ENCODE measurements at regions not wholly inside any gene's neighbourhood (a gene's known extent, or its start where the extent isn't known, plus 50 kb on each side); places are given as distances from the start of the nearest gene placed in this dataset.

- no peak for DNase-seq (ENCODE audit: low read depth in 4 of 6, low spot score in 6 of 6)
- H3K9me3 ChIP-seq (ENCODE audit: control insufficient read depth, insufficient read depth, low read length): no peaks in the 10 kb centered on the region
- no peak overlapping the region for H3K27ac ChIP-seq (ENCODE audit: low read depth, low read length)
- H3K4me3 ChIP-seq (ENCODE audit: low read depth, low read length): no peak overlapping the region
- H3K36me3 ChIP-seq (ENCODE audit: control insufficient read depth, insufficient read depth, low read length): no peaks in the 10 kb centered on the region
- H3K27me3 ChIP-seq (ENCODE audit: control insufficient read depth, insufficient read depth, low read length): no peaks in the 10 kb centered on the region
- WGBS (ENCODE audit: insufficient coverage): no CpG with 5 or more reads among the region's 2 CpGs
- no peaks in the 10 kb centered on the region for H3K4me1 ChIP-seq (ENCODE audit: control insufficient read depth, insufficient read depth, low read length)
Measured at GRCh38 chr12:127712561-127712960, 554.4 kb upstream of the TMEM132C start.

GRCh38 chr12:127716166-127716565 lies 550.8 kb upstream of the TMEM132C start:
- H3K27me3 ChIP-seq (ENCODE audit: control insufficient read depth, insufficient read depth, low read length): no peaks in the 10 kb centered on the region
- DNase-seq (ENCODE audit: low read depth in 4 of 6, low spot score in 6 of 6): no peak
- no peak overlapping the region for H3K4me3 ChIP-seq (ENCODE audit: low read depth, low read length)
- no peak overlapping the region for H3K27ac ChIP-seq (ENCODE audit: low read depth, low read length)
- no peaks in the 10 kb centered on the region for H3K9me3 ChIP-seq (ENCODE audit: control insufficient read depth, insufficient read depth, low read length)
- no CpG with 5 or more reads among the region's 2 CpGs for WGBS (ENCODE audit: insufficient coverage)
- no peaks in the 10 kb centered on the region for H3K36me3 ChIP-seq (ENCODE audit: control insufficient read depth, insufficient read depth, low read length)
- H3K4me1 ChIP-seq (ENCODE audit: control insufficient read depth, insufficient read depth, low read length): no peaks in the 10 kb centered on the region

GRCh38 chr12:127717278-127717677 lies 549.7 kb upstream of the TMEM132C start:
- Histone ChIP-seq H3K36me3 (ENCODE audit: control insufficient read depth, insufficient read depth, low read length) (no peaks in the 10 kb centered on the region), H3K4me1 (ENCODE audit: control insufficient read depth, insufficient read depth, low read length) (no peaks in the 10 kb centered on the region), H3K27ac (ENCODE audit: low read depth, low read length) (no peak overlapping the region), H3K9me3 (ENCODE audit: control insufficient read depth, insufficient read depth, low read length) (no peaks in the 10 kb centered on the region), H3K27me3 (ENCODE audit: control insufficient read depth, insufficient read depth, low read length) (no peaks in the 10 kb centered on the region), H3K4me3 (ENCODE audit: low read depth, low read length) (no peak overlapping the region)
- DNase-seq (ENCODE audit: low read depth in 4 of 6, low spot score in 6 of 6): no peak
- no CpG with 5 or more reads among the region's 4 CpGs for WGBS (ENCODE audit: insufficient coverage)

GRCh38 chr12:127720334-127720733 lies 546.6 kb upstream of the TMEM132C start:
- DNase-seq (ENCODE audit: low read depth in 4 of 6, low spot score in 6 of 6): no peak
- Histone ChIP-seq H3K27ac (ENCODE audit: low read depth, low read length) (no peak overlapping the region), H3K4me1 (ENCODE audit: control insufficient read depth, insufficient read depth, low read length) (no peaks in the 10 kb centered on the region), H3K4me3 (ENCODE audit: low read depth, low read length) (no peak overlapping the region), H3K9me3 (ENCODE audit: control insufficient read depth, insufficient read depth, low read length) (no peaks in the 10 kb centered on the region), H3K27me3 (ENCODE audit: control insufficient read depth, insufficient read depth, low read length) (no peaks in the 10 kb centered on the region), H3K36me3 (ENCODE audit: control insufficient read depth, insufficient read depth, low read length) (no peaks in the 10 kb centered on the region)
- WGBS (ENCODE audit: insufficient coverage): 85% methylated on average over 11 of the region's 12 CpGs

- no peak overlapping the region for H3K27ac ChIP-seq (ENCODE audit: low read depth, low read length)
Measured at GRCh38 chr12:127722611-127723010, 544.4 kb upstream of the TMEM132C start.

GRCh38 chr12:127723251-127723650 lies 543.7 kb upstream of the TMEM132C start:
- Histone ChIP-seq H3K4me1 (ENCODE audit: control insufficient read depth, insufficient read depth, low read length) (no peaks in the 10 kb centered on the region), H3K36me3 (ENCODE audit: control insufficient read depth, insufficient read depth, low read length) (no peaks in the 10 kb centered on the region), H3K4me3 (ENCODE audit: low read depth, low read length) (no peak overlapping the region), H3K27ac (ENCODE audit: low read depth, low read length) (no peak overlapping the region), H3K27me3 (ENCODE audit: control insufficient read depth, insufficient read depth, low read length) (no peaks in the 10 kb centered on the region), H3K9me3 (ENCODE audit: control insufficient read depth, insufficient read depth, low read length) (no peaks in the 10 kb centered on the region)
- 85% methylated on average over 2 of the region's 4 CpGs for WGBS (ENCODE audit: insufficient coverage)
- peak in 2 of 6 donors; percentile 70 to 76 for DNase-seq (ENCODE audit: low read depth in 4 of 6, low spot score in 6 of 6)

More at GRCh38 chr12:127722611-127723010, 544.4 kb upstream of the TMEM132C start:
- Histone ChIP-seq H3K27me3 (ENCODE audit: control insufficient read depth, insufficient read depth, low read length) (no peaks in the 10 kb centered on the region), H3K4me3 (ENCODE audit: low read depth, low read length) (no peak overlapping the region), H3K36me3 (ENCODE audit: control insufficient read depth, insufficient read depth, low read length) (no peaks in the 10 kb centered on the region), H3K9me3 (ENCODE audit: control insufficient read depth, insufficient read depth, low read length) (no peaks in the 10 kb centered on the region), H3K4me1 (ENCODE audit: control insufficient read depth, insufficient read depth, low read length) (no peaks in the 10 kb centered on the region)
- DNase-seq (ENCODE audit: low read depth in 4 of 6, low spot score in 6 of 6): peak in 2 of 6 donors; percentile 30 to 51
- 66% methylated on average over 4 of the region's 5 CpGs for WGBS (ENCODE audit: insufficient coverage)

- no peaks in the 10 kb centered on the region for H3K36me3 ChIP-seq (ENCODE audit: control insufficient read depth, insufficient read depth, low read length)
- H3K27ac ChIP-seq (ENCODE audit: low read depth, low read length): no peak overlapping the region
- peak in 1 of 6 donors; percentile 45 for DNase-seq (ENCODE audit: low read depth in 4 of 6, low spot score in 6 of 6)
- H3K27me3 ChIP-seq (ENCODE audit: control insufficient read depth, insufficient read depth, low read length): no peaks in the 10 kb centered on the region
- no peaks in the 10 kb centered on the region for H3K4me1 ChIP-seq (ENCODE audit: control insufficient read depth, insufficient read depth, low read length)
- 63% methylated on average over 7 of the region's 9 CpGs for WGBS (ENCODE audit: insufficient coverage)
- no peaks in the 10 kb centered on the region for H3K9me3 ChIP-seq (ENCODE audit: control insufficient read depth, insufficient read depth, low read length)
- H3K4me3 ChIP-seq (ENCODE audit: low read depth, low read length): no peak overlapping the region
Measured at GRCh38 chr12:127726671-127727315, 540.2 kb upstream of the TMEM132C start.

GRCh38 chr12:127728285-127728684 lies 538.7 kb upstream of the TMEM132C start:
- no peak for DNase-seq (ENCODE audit: low read depth in 4 of 6, low spot score in 6 of 6)
- Histone ChIP-seq H3K27ac (ENCODE audit: low read depth, low read length) (no peak overlapping the region), H3K4me3 (ENCODE audit: low read depth, low read length) (no peak overlapping the region), H3K4me1 (ENCODE audit: control insufficient read depth, insufficient read depth, low read length) (no peaks in the 10 kb centered on the region), H3K9me3 (ENCODE audit: control insufficient read depth, insufficient read depth, low read length) (no peaks in the 10 kb centered on the region), H3K27me3 (ENCODE audit: control insufficient read depth, insufficient read depth, low read length) (no peaks in the 10 kb centered on the region), H3K36me3 (ENCODE audit: control insufficient read depth, insufficient read depth, low read length) (no peaks in the 10 kb centered on the region)
- WGBS (ENCODE audit: insufficient coverage): no CpG with 5 or more reads among the region's 3 CpGs

- no peaks in the 10 kb centered on the region for H3K9me3 ChIP-seq (ENCODE audit: control insufficient read depth, insufficient read depth, low read length)
- H3K27ac ChIP-seq (ENCODE audit: low read depth, low read length): no peak overlapping the region
- WGBS (ENCODE audit: insufficient coverage): 89% methylated on average over 1 of the region's 5 CpGs
- DNase-seq (ENCODE audit: low read depth in 4 of 6, low spot score in 6 of 6): no peak
- no peak overlapping the region for H3K4me3 ChIP-seq (ENCODE audit: low read depth, low read length)
- H3K4me1 ChIP-seq (ENCODE audit: control insufficient read depth, insufficient read depth, low read length): no peaks in the 10 kb centered on the region
- H3K27me3 ChIP-seq (ENCODE audit: control insufficient read depth, insufficient read depth, low read length): no peaks in the 10 kb centered on the region
- H3K36me3 ChIP-seq (ENCODE audit: control insufficient read depth, insufficient read depth, low read length): no peaks in the 10 kb centered on the region
Measured at GRCh38 chr12:127728729-127729128, 538.2 kb upstream of the TMEM132C start.

- no peak overlapping the region for H3K4me3 ChIP-seq (ENCODE audit: low read depth, low read length)
- 100% methylated on average over 1 of the region's 1 CpG for WGBS (ENCODE audit: insufficient coverage)
- H3K36me3 ChIP-seq (ENCODE audit: control insufficient read depth, insufficient read depth, low read length): no peaks in the 10 kb centered on the region
- no peaks in the 10 kb centered on the region for H3K4me1 ChIP-seq (ENCODE audit: control insufficient read depth, insufficient read depth, low read length)
- DNase-seq (ENCODE audit: low read depth in 4 of 6, low spot score in 6 of 6): no peak
- H3K9me3 ChIP-seq (ENCODE audit: control insufficient read depth, insufficient read depth, low read length): no peaks in the 10 kb centered on the region
- no peaks in the 10 kb centered on the region for H3K27me3 ChIP-seq (ENCODE audit: control insufficient read depth, insufficient read depth, low read length)
- H3K27ac ChIP-seq (ENCODE audit: low read depth, low read length): no peak overlapping the region
Measured at GRCh38 chr12:127729381-127729780, 537.6 kb upstream of the TMEM132C start.

Measured in spinal cord (tissue), 9 donors.